HEK293 (cell line): ENCODE measurements at regions not wholly inside any gene's neighbourhood (a gene's known extent, or its start where the extent isn't known, plus 50 kb on each side); places are given as distances from the start of the nearest gene placed in this dataset.

Experiments used
- CTCF ChIA-PET: fragments of 350-600 bp; formaldehyde crosslinking; extraction: SDS; loops from one replicate; lab custom pipeline; 2021; ENCODE audit warnings: antibody characterized with exemption; lab: Yijun Ruan, JAX
- POLR2A ChIA-PET: fragments of 300-600 bp; formaldehyde crosslinking; extraction: SDS; loops from one replicate; lab custom pipeline; 2020; ENCODE audit warnings: antibody characterized with exemption, inconsistent platforms; lab: Yijun Ruan, JAX
- H3K27ac ChIP-seq: fragments of 200-500 bp; sonication (Bioruptor generic); 2 replicates; pipeline ENCODE4 v1.5.1; 2014; ENCODE audit warnings: low read depth, low read length, control low read depth, inconsistent platforms; ENCODE audit errors: extremely low read depth
- H3K36me3 ChIP-seq, 2 experiments: fragments of 200-500 bp in 1 of 2; sonication (Bioruptor generic) in 1 of 2; 1 replicate in 1 of 2; 2 replicates in 1 of 2; pipeline ENCODE4 v1.5.1; 2014 to 2017; ENCODE audit warnings: inconsistent platforms in 2 of 2, low read length in 2 of 2; ENCODE audit not compliant: control insufficient read depth in 2 of 2, insufficient read depth in 1 of 2
- H3K4me1 ChIP-seq: fragments of 200-500 bp; sonication (Bioruptor generic); 2 replicates; pipeline ENCODE4 v1.5.1; 2014; ENCODE audit warnings: mild to moderate bottlenecking, low read length, inconsistent platforms; ENCODE audit not compliant: control insufficient read depth, insufficient read depth
- H3K4me3 ChIP-seq: 2 replicates; pipeline ENCODE4 v1.5.1; 2011; ENCODE audit warnings: low read depth, mild to moderate bottlenecking, control low read depth, low read length, moderate library complexity
- H3K9me3 ChIP-seq: fragments of 200-500 bp; sonication (Bioruptor generic); 2 replicates; pipeline ENCODE4 v1.5.1; 2014; ENCODE audit warnings: low read depth, low read length, inconsistent platforms; ENCODE audit not compliant: control insufficient read depth, insufficient read depth
- AEBP2 ChIP-seq: fragments of 450-650 bp; formaldehyde crosslinking; IDR thresholded peaks from 2 replicates; pipeline ENCODE4 v1.5.1; 2016; ENCODE audit warnings: missing biosample characterization, missing genetic modification characterization, borderline replicate concordance
- GLI2 ChIP-seq: fragments of 450-650 bp; formaldehyde crosslinking; IDR thresholded peaks from 2 replicates; pipeline ENCODE4; 2017; ENCODE audit warnings: missing biosample characterization, missing genetic modification characterization, low read depth, borderline replicate concordance
- GLIS2 ChIP-seq: fragments of 450-650 bp; formaldehyde crosslinking; IDR thresholded peaks from 2 replicates; pipeline ENCODE4 v1.5.1; 2016; ENCODE audit warnings: missing biosample characterization, missing genetic modification characterization
- PRDM10 ChIP-seq: fragments of 450-650 bp; formaldehyde crosslinking; IDR thresholded peaks from 2 replicates; pipeline ENCODE4 v1.5.1; 2016; ENCODE audit warnings: missing biosample characterization, missing genetic modification characterization
- SALL2 ChIP-seq: fragments of 450-650 bp; formaldehyde crosslinking; IDR thresholded peaks from 2 replicates; pipeline ENCODE4 v1.5.0; 2017; ENCODE audit warnings: missing biosample characterization, mild to moderate bottlenecking, missing genetic modification characterization, borderline replicate concordance
- TCF7L2 ChIP-seq: IDR thresholded peaks from 2 replicates; pipeline ENCODE4 v1.6.1; 2011; ENCODE audit warnings: low read depth, mild to moderate bottlenecking, inconsistent platforms, low read length, moderate library complexity, borderline replicate concordance
- ZNF202 ChIP-seq: fragments of 450-650 bp; formaldehyde crosslinking; IDR thresholded peaks from 2 replicates; pipeline ENCODE4 v1.5.1; 2016; ENCODE audit warnings: missing biosample characterization, missing genetic modification characterization, borderline replicate concordance
- ZNF239 ChIP-seq: fragments of 450-650 bp; formaldehyde crosslinking; IDR thresholded peaks from 2 replicates; pipeline ENCODE4 v1.5.1; 2016; ENCODE audit warnings: missing biosample characterization, missing genetic modification characterization
- ZNF248 ChIP-seq: fragments of 450-650 bp; formaldehyde crosslinking; IDR thresholded peaks from 2 replicates; pipeline ENCODE4 v1.5.1; 2017; ENCODE audit warnings: missing biosample characterization, missing genetic modification characterization
- ZNF280D ChIP-seq: fragments of 450-650 bp; formaldehyde crosslinking; IDR thresholded peaks from 2 replicates; pipeline ENCODE4 v1.5.1; 2016; ENCODE audit warnings: missing biosample characterization, missing genetic modification characterization
- ZNF362 ChIP-seq: fragments of 450-650 bp; formaldehyde crosslinking; IDR thresholded peaks from 2 replicates; pipeline ENCODE4 v1.5.1; 2016; ENCODE audit warnings: missing biosample characterization, missing genetic modification characterization
- ZNF555 ChIP-seq: fragments of 450-650 bp; formaldehyde crosslinking; conservative IDR thresholded peaks from 2 replicates; pipeline ENCODE4 v1.5.1; 2017; ENCODE audit warnings: missing biosample characterization, mild to moderate bottlenecking, missing genetic modification characterization, inconsistent platforms
- ZNF558 ChIP-seq: fragments of 450-650 bp; formaldehyde crosslinking; IDR thresholded peaks from 2 replicates; pipeline ENCODE4 v1.5.1; 2016; ENCODE audit warnings: missing biosample characterization, missing genetic modification characterization
- ZNF585B ChIP-seq: fragments of 450-650 bp; formaldehyde crosslinking; IDR thresholded peaks from 2 replicates; pipeline ENCODE4 v1.5.1; 2016; ENCODE audit warnings: missing biosample characterization, missing genetic modification characterization
- ZNF670 ChIP-seq: fragments of 450-650 bp; formaldehyde crosslinking; IDR thresholded peaks from 2 replicates; pipeline ENCODE4 v1.5.1; 2016; ENCODE audit warnings: missing biosample characterization, missing genetic modification characterization, low read depth
- ZSCAN18 ChIP-seq: fragments of 450-650 bp; formaldehyde crosslinking; IDR thresholded peaks from 2 replicates; pipeline ENCODE4 v1.5.1; 2016; ENCODE audit warnings: missing biosample characterization, missing genetic modification characterization

GRCh38 chr5:8157320-8157822 lies 288.4 kb downstream of the MTRR start:
- Histone ChIP-seq H3K4me3 (no peak overlapping the region), H3K4me1 (no peaks in the 10 kb centered on the region), H3K9me3 (no peaks in the 10 kb centered on the region), H3K36me3 (no peaks in the 10 kb centered on the region), H3K27ac (no peak overlapping the region)
- ChIA-PET POLR2A (no interaction called here), CTCF (no interaction called here)
- TF ChIP-seq TCF7L2 (no peak), ZNF585B (no peak), SALL2 (tag by site-specific recombination) (no peak), ZNF239 (no peak), ZNF555 (no peak), GLIS2 (tag by site-specific recombination) (no peak), GLI2 (tag by site-specific recombination) (no peak), ZNF202 (tag by site-specific recombination) (no peak), ZNF248 (tag by site-specific recombination) (no peak), ZSCAN18 (tag by site-specific recombination) (no peak), PRDM10 (tag by site-specific recombination) (no peak), AEBP2 (tag by site-specific recombination) (no peak)

GRCh38 chr5:8176101-8176693 lies 307.2 kb downstream of the MTRR start:
- Histone ChIP-seq H3K36me3 (no peaks in the 10 kb centered on the region), H3K4me3 (no peak overlapping the region), H3K27ac (no peak overlapping the region), H3K9me3 (no peaks in the 10 kb centered on the region), H3K4me1 (no peaks in the 10 kb centered on the region)
- no peak for TF ChIP-seq ZNF670 (tag by site-specific recombination)
- TF ChIP-seq ZNF280D (tag by site-specific recombination) = no peak
- no peak for TF ChIP-seq ZNF362 (tag by site-specific recombination)
- TF ChIP-seq ZNF558 (tag by site-specific recombination) = no peak
- POLR2A ChIA-PET = no interaction called here
- CTCF ChIA-PET = no interaction called here
